ENCODE measurements at regions not wholly inside any gene's neighbourhood (a gene's known extent, or its start where the extent isn't known, plus 50 kb on each side); places are given as distances from the start of the nearest gene placed in this dataset.

DNA sequence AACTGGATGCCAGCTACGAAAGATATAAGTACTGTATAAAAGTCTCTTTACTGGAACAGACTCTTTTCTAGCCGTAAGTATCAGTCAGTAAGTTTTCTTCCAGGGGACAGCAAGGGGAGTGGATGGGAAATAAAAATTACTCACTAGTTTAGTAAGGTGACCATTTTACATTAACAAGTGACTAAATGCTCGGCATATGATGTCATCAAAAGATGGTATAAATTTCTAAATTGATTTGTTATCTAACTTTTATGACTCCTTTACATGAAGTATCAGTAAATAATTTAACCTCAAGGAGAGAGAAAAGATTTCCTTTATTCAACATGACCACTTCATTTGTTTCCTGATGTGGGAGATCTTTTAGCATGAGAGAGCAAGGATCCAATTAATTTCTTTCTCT is 859.0 kb upstream of the LRRTM1 start:
- no peak for TF ChIP-seq SIN3A (IDR thresholded peaks at IDR 0.05; ENCODE audit: borderline replicate concordance in 2 of 2, control insufficient read depth in 1 of 2, low read depth in 2 of 2, low read length in 2 of 2)
- TF ChIP-seq CEBPB (tag; IDR thresholded peaks at IDR 0.05) = no peak
- no peak for TF ChIP-seq RAD21 (CRISPR knock-in tag; conservative IDR thresholded peaks at IDR 0.05 in 1 of 2, IDR thresholded peaks at IDR 0.05 in 1 of 2)
- TF ChIP-seq, protein P1, sequence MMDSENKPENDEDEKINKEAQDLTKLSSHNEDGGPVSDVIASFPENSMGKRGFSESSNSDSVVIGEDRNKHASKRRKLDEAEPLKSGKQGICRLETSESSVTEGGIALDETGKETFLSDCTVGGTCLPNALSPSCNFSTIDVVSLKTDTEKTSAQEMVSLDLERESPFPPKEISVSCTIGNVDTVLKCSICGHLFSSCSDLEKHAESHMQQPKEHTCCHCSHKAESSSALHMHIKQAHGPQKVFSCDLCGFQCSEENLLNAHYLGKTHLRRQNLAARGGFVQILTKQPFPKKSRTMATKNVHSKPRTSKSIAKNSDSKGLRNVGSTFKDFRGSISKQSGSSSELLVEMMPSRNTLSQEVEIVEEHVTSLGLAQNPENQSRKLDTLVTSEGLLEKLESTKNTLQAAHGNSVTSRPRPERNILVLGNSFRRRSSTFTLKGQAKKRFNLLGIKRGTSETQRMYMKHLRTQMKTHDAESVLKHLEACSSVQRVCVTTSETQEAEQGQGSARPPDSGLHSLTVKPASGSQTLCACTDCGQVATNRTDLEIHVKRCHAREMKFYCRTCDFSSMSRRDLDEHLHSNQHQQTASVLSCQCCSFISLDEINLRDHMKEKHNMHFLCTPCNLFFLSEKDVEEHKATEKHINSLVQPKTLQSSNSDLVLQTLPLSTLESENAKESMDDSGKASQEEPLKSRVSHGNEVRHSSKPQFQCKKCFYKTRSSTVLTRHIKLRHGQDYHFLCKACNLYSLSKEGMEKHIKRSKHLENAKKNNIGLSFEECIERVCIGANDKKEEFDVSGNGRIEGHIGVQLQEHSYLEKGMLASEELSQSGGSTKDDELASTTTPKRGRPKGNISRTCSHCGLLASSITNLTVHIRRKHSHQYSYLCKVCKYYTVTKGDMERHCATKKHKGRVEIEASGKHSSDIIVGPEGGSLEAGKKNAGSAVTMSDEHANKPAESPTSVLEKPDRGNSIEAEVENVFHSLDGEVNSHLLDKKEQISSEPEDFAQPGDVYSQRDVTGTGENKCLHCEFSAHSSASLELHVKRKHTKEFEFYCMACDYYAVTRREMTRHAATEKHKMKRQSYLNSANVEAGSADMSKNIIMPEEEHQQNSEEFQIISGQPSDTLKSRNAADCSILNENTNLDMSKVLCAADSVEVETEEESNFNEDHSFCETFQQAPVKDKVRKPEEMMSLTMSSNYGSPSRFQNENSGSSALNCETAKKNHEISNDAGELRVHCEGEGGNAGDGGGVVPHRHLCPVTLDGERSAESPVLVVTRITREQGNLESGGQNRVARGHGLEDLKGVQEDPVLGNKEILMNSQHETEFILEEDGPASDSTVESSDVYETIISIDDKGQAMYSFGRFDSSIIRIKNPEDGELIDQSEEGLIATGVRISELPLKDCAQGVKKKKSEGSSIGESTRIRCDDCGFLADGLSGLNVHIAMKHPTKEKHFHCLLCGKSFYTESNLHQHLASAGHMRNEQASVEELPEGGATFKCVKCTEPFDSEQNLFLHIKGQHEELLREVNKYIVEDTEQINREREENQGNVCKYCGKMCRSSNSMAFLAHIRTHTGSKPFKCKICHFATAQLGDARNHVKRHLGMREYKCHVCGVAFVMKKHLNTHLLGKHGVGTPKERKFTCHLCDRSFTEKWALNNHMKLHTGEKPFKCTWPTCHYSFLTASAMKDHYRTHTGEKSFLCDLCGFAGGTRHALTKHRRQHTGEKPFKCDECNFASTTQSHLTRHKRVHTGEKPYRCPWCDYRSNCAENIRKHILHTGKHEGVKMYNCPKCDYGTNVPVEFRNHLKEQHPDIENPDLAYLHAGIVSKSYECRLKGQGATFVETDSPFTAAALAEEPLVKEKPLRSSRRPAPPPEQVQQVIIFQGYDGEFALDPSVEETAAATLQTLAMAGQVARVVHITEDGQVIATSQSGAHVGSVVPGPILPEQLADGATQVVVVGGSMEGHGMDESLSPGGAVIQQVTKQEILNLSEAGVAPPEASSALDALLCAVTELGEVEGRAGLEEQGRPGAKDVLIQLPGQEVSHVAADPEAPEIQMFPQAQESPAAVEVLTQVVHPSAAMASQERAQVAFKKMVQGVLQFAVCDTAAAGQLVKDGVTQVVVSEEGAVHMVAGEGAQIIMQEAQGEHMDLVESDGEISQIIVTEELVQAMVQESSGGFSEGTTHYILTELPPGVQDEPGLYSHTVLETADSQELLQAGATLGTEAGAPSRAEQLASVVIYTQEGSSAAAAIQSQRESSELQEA (IDR thresholded peaks at IDR 0.05; ENCODE audit: low read depth) = no peak
- TF ChIP-seq ELF1 (tag; IDR thresholded peaks at IDR 0.05) = no peak
- TF ChIP-seq, protein P2, sequence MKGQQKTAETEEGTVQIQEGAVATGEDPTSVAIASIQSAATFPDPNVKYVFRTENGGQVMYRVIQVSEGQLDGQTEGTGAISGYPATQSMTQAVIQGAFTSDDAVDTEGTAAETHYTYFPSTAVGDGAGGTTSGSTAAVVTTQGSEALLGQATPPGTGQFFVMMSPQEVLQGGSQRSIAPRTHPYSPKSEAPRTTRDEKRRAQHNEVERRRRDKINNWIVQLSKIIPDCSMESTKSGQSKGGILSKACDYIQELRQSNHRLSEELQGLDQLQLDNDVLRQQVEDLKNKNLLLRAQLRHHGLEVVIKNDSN (CRISPR knock-in tag; IDR thresholded peaks at IDR 0.05) = no peak
- TF ChIP-seq RNF2 (IDR thresholded peaks at IDR 0.05) = no peak
- no peak for TF ChIP-seq SAP30 (IDR thresholded peaks at IDR 0.05; ENCODE audit: borderline replicate concordance, insufficient read depth, low read depth, low read length, poor library complexity, severe bottlenecking)
